SK-N-MC (cell line): ENCODE measurements at regions not wholly inside any gene's neighbourhood (a gene's known extent, or its start where the extent isn't known, plus 50 kb on each side); places are given as distances from the start of the nearest gene placed in this dataset.

ENCODE experiments used
- DNase-seq: peaks from one replicate; pipeline ENCODE4 v3.0.0-alpha.2; 2011; ENCODE audit warnings: low read depth, low spot score
- H3K27ac ChIP-seq: fragments of 200-600 bp; sonication (generic); 2 replicates; pipeline ENCODE4 v1.5.1; 2016; ENCODE audit warnings: mixed run types
- H3K36me3 ChIP-seq: fragments of 200-600 bp; sonication (generic); 2 replicates; pipeline ENCODE4 v1.6.1; 2017; ENCODE audit warnings: antibody characterized with exemption, low read length, mixed read lengths; ENCODE audit not compliant: insufficient read depth
- H3K4me3 ChIP-seq: fragments of 200-600 bp; sonication (generic); 2 replicates; pipeline ENCODE4 v1.5.1; 2016
- H3K9ac ChIP-seq: fragments of 200-600 bp; sonication (generic); 2 replicates; pipeline ENCODE4 v1.8.0; 2017; ENCODE audit warnings: mixed run types, mixed read lengths; ENCODE audit not compliant: insufficient read length
- H3K9me3 ChIP-seq: fragments of 200-600 bp; sonication (generic); 2 replicates; pipeline ENCODE4 v1.6.1; 2017; ENCODE audit warnings: low read depth, mild to moderate bottlenecking, antibody characterized with exemption, low read length, moderate library complexity, mixed read lengths
- EZH2 ChIP-seq: fragments of 200-600 bp; sonication (generic); IDR thresholded peaks from one replicate; pipeline ENCODE4 v1.6.1; 2017; ENCODE audit warnings: antibody characterized with exemption
- FOXP2 ChIP-seq: optimal IDR thresholded peaks from 2 replicates; pipeline ENCODE3; 2011; ENCODE audit warnings: mild to moderate bottlenecking, moderate library complexity; ENCODE audit not compliant: insufficient read depth; ENCODE audit errors: extremely low read length, control extremely low read depth
- POLR2AphosphoS5 ChIP-seq: IDR thresholded peaks from 2 replicates; pipeline ENCODE4 v1.6.1; 2012; ENCODE audit warnings: mild to moderate bottlenecking, low read depth, low read length, borderline replicate concordance

GRCh38 chr11:91717169-91717568 lies 507.4 kb upstream of the FAT3 start:
- Histone ChIP-seq H3K27ac (no peak overlapping the region), H3K36me3 (no peaks in the 10 kb centered on the region), H3K9me3 (no peaks in the 10 kb centered on the region), H3K9ac (no peak overlapping the region), H3K4me3 (no peak overlapping the region)
- TF ChIP-seq POLR2AphosphoS5 (no peak), EZH2 (no peak), FOXP2 (no peak)
- DNase-seq = no peak

- Histone ChIP-seq H3K9ac (no peak overlapping the region), H3K36me3 (no peaks in the 10 kb centered on the region), H3K9me3 (no peaks in the 10 kb centered on the region), H3K4me3 (no peak overlapping the region), H3K27ac (no peak overlapping the region)
- TF ChIP-seq EZH2 = no peak
- TF ChIP-seq FOXP2 = no peak
- TF ChIP-seq POLR2AphosphoS5 = no peak
- DNase-seq = no peak
Measured at GRCh38 chr11:91707652-91708482, 516.8 kb upstream of the FAT3 start.

- H3K9ac ChIP-seq = no peak overlapping the region
- H3K36me3 ChIP-seq = no peaks in the 10 kb centered on the region
- H3K4me3 ChIP-seq = no peak overlapping the region
- TF ChIP-seq POLR2AphosphoS5 = no peak
- TF ChIP-seq EZH2 = no peak
- TF ChIP-seq FOXP2 = no peak
- H3K27ac ChIP-seq = no peak overlapping the region
- no peaks in the 10 kb centered on the region for H3K9me3 ChIP-seq
- DNase-seq = no peak
Measured at GRCh38 chr11:91703042-91703441, 521.6 kb upstream of the FAT3 start.

- DNase-seq = no peak
- Histone ChIP-seq H3K36me3 (no peaks in the 10 kb centered on the region), H3K4me3 (no peak overlapping the region), H3K27ac (no peak overlapping the region), H3K9me3 (no peaks in the 10 kb centered on the region), H3K9ac (no peak overlapping the region)
- no peak for TF ChIP-seq FOXP2
- no peak for TF ChIP-seq POLR2AphosphoS5
- no peak for TF ChIP-seq EZH2
Measured at GRCh38 chr11:91700854-91701253, 523.8 kb upstream of the FAT3 start.

- Histone ChIP-seq H3K9ac (no peak overlapping the region), H3K9me3 (no peaks in the 10 kb centered on the region), H3K4me3 (no peak overlapping the region), H3K36me3 (no peaks in the 10 kb centered on the region), H3K27ac (no peak overlapping the region)
- TF ChIP-seq FOXP2 (no peak), POLR2AphosphoS5 (no peak), EZH2 (no peak)
- no peak for DNase-seq
Measured at GRCh38 chr11:91698845-91699244, 525.8 kb upstream of the FAT3 start.

- Histone ChIP-seq H3K36me3 (no peaks in the 10 kb centered on the region), H3K9ac (no peak overlapping the region), H3K4me3 (no peak overlapping the region), H3K27ac (no peak overlapping the region), H3K9me3 (no peaks in the 10 kb centered on the region)
- no peak for DNase-seq
- TF ChIP-seq FOXP2 (no peak), POLR2AphosphoS5 (no peak), EZH2 (no peak)
Measured at GRCh38 chr11:91694331-91694730, 530.3 kb upstream of the FAT3 start.

GRCh38 chr11:91691872-91692271 lies 532.7 kb upstream of the FAT3 start:
- no peak overlapping the region for H3K4me3 ChIP-seq
- H3K9ac ChIP-seq = no peak overlapping the region
- TF ChIP-seq EZH2 (no peak), POLR2AphosphoS5 (no peak), FOXP2 (no peak)
- no peak for DNase-seq
- no peaks in the 10 kb centered on the region for H3K36me3 ChIP-seq
- no peak overlapping the region for H3K27ac ChIP-seq
- H3K9me3 ChIP-seq = no peaks in the 10 kb centered on the region

- Histone ChIP-seq H3K27ac (no peak overlapping the region), H3K9ac (no peak overlapping the region), H3K36me3 (no peaks in the 10 kb centered on the region), H3K4me3 (no peak overlapping the region), H3K9me3 (no peaks in the 10 kb centered on the region)
- DNase-seq = no peak
- no peak for TF ChIP-seq FOXP2
- no peak for TF ChIP-seq POLR2AphosphoS5
- TF ChIP-seq EZH2 = no peak
Measured at GRCh38 chr11:91688672-91689071, 535.9 kb upstream of the FAT3 start.
